AG04450 (cell line): ENCODE measurements at regions not wholly inside any gene's neighbourhood (a gene's known extent, or its start where the extent isn't known, plus 50 kb on each side); places are given as distances from the start of the nearest gene placed in this dataset.

Source experiments
- CTCF ChIA-PET: fragments of 300-600, 350-600 bp; formaldehyde crosslinking; extraction: SDS; loops from one replicate; lab custom pipeline; 2022; ENCODE audit warnings: antibody characterized with exemption, inconsistent platforms; lab: Charles Lee
- POLR2A ChIA-PET: fragments of 350-600 bp; formaldehyde crosslinking; extraction: SDS; loops from one replicate; lab custom pipeline; 2021; ENCODE audit warnings: antibody characterized with exemption, inconsistent platforms; lab: Yijun Ruan, JAX
- DNase-seq: peaks from one replicate; pipeline ENCODE4 v3.0.0-alpha.2; 2011; ENCODE audit warnings: low read depth, low spot score
- H3K27ac ChIP-seq: one replicate; pipeline ENCODE4 v1.5.1; 2012; ENCODE audit warnings: low read depth, low read length, control low read depth
- H3K27me3 ChIP-seq: one replicate; pipeline ENCODE4 v1.6.0; 2012; ENCODE audit warnings: low read length; ENCODE audit not compliant: control insufficient read depth, insufficient read depth
- H3K4me3 ChIP-seq: 2 replicates; pipeline ENCODE4 v1.5.1; 2011; ENCODE audit warnings: mild to moderate bottlenecking, low read depth, low read length, control low read depth
- H3K9me3 ChIP-seq: 2 replicates; pipeline ENCODE4 v1.5.1; 2012; ENCODE audit warnings: low read length; ENCODE audit not compliant: control insufficient read depth, insufficient read depth
- TF ChIP-seq, protein P1 (sequence below): IDR thresholded peaks from 2 replicates; pipeline ENCODE4 v1.5.1; 2011; ENCODE audit warnings: low read depth, low read length, control low read depth, inconsistent platforms

- DNase-seq, result no peak
- ChIA-PET POLR2A (no interaction called here), CTCF (no interaction called here)
- Histone ChIP-seq H3K27me3 (no peaks in the 10 kb centered on the region), H3K4me3 (no peak overlapping the region), H3K9me3 (no peaks in the 10 kb centered on the region; the same call in none of the 2 replicates), H3K27ac (no peak overlapping the region)
- TF ChIP-seq, protein P1, sequence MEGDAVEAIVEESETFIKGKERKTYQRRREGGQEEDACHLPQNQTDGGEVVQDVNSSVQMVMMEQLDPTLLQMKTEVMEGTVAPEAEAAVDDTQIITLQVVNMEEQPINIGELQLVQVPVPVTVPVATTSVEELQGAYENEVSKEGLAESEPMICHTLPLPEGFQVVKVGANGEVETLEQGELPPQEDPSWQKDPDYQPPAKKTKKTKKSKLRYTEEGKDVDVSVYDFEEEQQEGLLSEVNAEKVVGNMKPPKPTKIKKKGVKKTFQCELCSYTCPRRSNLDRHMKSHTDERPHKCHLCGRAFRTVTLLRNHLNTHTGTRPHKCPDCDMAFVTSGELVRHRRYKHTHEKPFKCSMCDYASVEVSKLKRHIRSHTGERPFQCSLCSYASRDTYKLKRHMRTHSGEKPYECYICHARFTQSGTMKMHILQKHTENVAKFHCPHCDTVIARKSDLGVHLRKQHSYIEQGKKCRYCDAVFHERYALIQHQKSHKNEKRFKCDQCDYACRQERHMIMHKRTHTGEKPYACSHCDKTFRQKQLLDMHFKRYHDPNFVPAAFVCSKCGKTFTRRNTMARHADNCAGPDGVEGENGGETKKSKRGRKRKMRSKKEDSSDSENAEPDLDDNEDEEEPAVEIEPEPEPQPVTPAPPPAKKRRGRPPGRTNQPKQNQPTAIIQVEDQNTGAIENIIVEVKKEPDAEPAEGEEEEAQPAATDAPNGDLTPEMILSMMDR, result no peak
Measured at GRCh38 chr4:62170235-62170634, 970.1 kb downstream of the ADGRL3 start.

- Histone ChIP-seq H3K27ac (no peak overlapping the region), H3K27me3 (no peaks in the 10 kb centered on the region), H3K4me3 (no peak overlapping the region), H3K9me3 (peaks cover 2% of the 10 kb centered on the region)
- POLR2A ChIA-PET, result no interaction called here
- CTCF ChIA-PET, result no interaction called here
- DNase-seq, result no peak
- TF ChIP-seq, protein P1, result no peak
Measured at GRCh38 chr4:62168681-62169080, 968.6 kb downstream of the ADGRL3 start.

GRCh38 chr4:62162606-62163005 lies 962.5 kb downstream of the ADGRL3 start:
- ChIA-PET POLR2A (no interaction called here), CTCF (no interaction called here)
- no peak overlapping the region for H3K4me3 ChIP-seq
- H3K27me3 ChIP-seq, result no peaks in the 10 kb centered on the region
- no peak overlapping the region for H3K27ac ChIP-seq
- no peak for DNase-seq
- H3K9me3 ChIP-seq, result peaks cover 3% of the 10 kb centered on the region; the same call in 1 of the 2 replicates
- TF ChIP-seq, protein P1, result no peak

GRCh38 chr4:62161446-62161845 lies 961.3 kb downstream of the ADGRL3 start:
- H3K9me3 ChIP-seq, result peaks cover 3% of the 10 kb centered on the region; the same call in 1 of the 2 replicates
- H3K27me3 ChIP-seq, result no peaks in the 10 kb centered on the region
- H3K4me3 ChIP-seq, result no peak overlapping the region
- H3K27ac ChIP-seq, result no peak overlapping the region
- ChIA-PET POLR2A (no interaction called here), CTCF (no interaction called here)
- TF ChIP-seq, protein P1, result no peak
- no peak for DNase-seq

DNA sequence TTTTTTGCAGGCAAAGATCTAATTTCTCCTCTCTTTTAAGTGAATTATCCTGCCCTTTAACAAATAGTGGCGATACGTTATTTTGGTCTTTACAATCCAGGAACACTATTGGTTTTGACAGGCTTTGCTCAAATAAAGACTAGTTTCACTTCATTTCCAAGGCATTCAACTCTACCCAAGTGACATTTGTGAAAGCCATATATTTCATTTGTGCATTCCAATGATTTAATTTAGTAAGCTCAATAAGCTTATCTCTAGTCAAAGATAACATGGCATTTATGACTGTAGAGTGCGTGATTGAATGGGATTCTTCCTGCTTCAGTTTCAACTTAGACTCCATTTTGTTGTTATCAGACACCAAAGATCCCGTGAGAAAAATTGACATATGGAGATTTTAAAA lies 959.8 kb downstream of the ADGRL3 start:
- ChIA-PET CTCF (no interaction called here), POLR2A (no interaction called here)
- TF ChIP-seq, protein P1, result no peak
- H3K27me3 ChIP-seq, result no peaks in the 10 kb centered on the region
- H3K9me3 ChIP-seq, result peaks cover 3% of the 10 kb centered on the region; the same call in 1 of the 2 replicates
- DNase-seq, result no peak
- no peak overlapping the region for H3K4me3 ChIP-seq
- no peak overlapping the region for H3K27ac ChIP-seq
